GM18873 (cell line): ENCODE measurements at regions not wholly inside any gene's neighbourhood (a gene's known extent, or its start where the extent isn't known, plus 50 kb on each side); places are given as distances from the start of the nearest gene placed in this dataset.
"Not testable (repeated sequence)": the region's sequence is repeated elsewhere in the genome, so short reads cannot be mapped to it uniquely, and the experiment has no call there.

ENCODE experiments used
- ATAC-seq: cut with Tn5 transposase; IDR thresholded peaks from one replicate; pipeline ENCODE4 v1.9.1; 2021; ENCODE audit warnings: mild to moderate bottlenecking, moderate library complexity, moderate number of reproducible peaks; ENCODE audit not compliant: unreplicated experiment, low FRiP score

- no peak for ATAC-seq
Observed at GRCh38 chr4:34464196-34464595, 1780.1 kb downstream of the ARAP2 start.

- ATAC-seq: no peak
Observed at GRCh38 chr4:34466411-34466810, 1777.9 kb downstream of the ARAP2 start.

- no peak for ATAC-seq
Observed at GRCh38 chr4:34469516-34469915, 1774.8 kb downstream of the ARAP2 start.

GRCh38 chr4:34485252-34485651 is 1759.1 kb downstream of the ARAP2 start:
- ATAC-seq: no peak

- ATAC-seq: no peak
Observed at GRCh38 chr4:34486461-34487363, 1757.6 kb downstream of the ARAP2 start.

- no peak for ATAC-seq
Observed at GRCh38 chr4:34492414-34492813, 1751.9 kb downstream of the ARAP2 start.

DNA sequence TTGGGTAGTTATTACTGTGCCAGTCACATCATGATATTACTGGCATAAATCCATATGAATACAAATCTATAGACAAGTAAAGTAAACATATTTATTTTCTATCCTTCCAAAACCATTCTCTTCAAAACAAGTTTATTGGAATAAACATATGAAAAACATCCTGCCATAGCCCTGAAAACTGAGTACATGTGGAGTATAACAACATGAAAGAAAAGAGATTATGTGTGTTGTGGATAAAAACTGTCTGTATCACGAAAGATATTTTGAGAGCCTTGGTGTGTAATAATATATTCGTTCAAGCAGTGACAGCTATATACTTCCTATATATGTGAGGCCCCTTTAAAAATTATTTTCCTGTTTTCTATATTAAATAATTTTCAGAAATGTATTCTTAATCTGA is 1742.2 kb downstream of the ARAP2 start:
- no peak for ATAC-seq

- ATAC-seq: not testable (repeated sequence)
Observed at GRCh38 chr4:34504731-34505130, 1739.6 kb downstream of the ARAP2 start.

- not testable (repeated sequence) for ATAC-seq
Observed at GRCh38 chr4:34506511-34507092, 1737.7 kb downstream of the ARAP2 start.

- no peak for ATAC-seq
Observed at GRCh38 chr4:34512616-34513015, 1731.7 kb downstream of the ARAP2 start.

DNA sequence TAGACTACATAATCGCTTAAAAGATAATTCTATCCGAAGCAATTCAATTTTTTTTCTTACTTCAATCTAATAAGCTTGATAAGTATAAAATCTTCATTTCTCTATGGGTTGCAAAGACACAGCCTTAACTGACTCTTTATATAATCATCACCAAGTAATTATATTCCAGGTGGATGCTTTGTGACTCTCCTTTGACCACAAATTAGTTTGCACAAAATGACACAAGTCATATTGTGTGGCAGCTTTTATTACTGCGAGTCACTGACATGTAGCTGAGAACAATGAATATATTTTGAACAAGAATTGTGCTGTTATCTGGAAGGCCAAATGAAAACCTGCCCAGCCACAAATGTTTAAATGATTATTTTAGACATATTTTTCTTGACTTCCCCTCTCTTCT is 1727.8 kb downstream of the ARAP2 start:
- ATAC-seq: no peak

DNA sequence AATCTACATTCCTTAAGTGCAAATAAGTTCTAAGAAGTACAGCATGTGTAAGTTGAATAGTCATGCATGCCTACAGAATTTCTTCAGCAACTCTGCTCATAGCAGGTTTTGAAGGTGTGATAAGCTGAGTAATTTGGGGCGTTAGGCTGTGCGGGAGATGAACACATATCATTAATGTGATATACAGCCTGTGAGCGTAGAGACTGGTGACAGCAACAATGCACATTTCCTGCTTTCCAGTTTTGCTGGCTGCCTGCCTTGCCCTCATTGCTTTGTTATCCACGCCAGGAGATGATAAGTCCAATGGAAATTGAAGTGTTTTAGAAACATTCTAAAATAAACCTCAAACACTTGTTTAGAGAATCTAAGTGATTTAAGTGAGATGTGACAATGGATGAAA is 1709.4 kb downstream of the ARAP2 start:
- no peak for ATAC-seq

- ATAC-seq: no peak
Observed at GRCh38 chr4:34566091-34566490, 1678.2 kb downstream of the ARAP2 start.

- no peak for ATAC-seq
Observed at GRCh38 chr4:34572026-34572425, 1672.3 kb downstream of the ARAP2 start.

DNA sequence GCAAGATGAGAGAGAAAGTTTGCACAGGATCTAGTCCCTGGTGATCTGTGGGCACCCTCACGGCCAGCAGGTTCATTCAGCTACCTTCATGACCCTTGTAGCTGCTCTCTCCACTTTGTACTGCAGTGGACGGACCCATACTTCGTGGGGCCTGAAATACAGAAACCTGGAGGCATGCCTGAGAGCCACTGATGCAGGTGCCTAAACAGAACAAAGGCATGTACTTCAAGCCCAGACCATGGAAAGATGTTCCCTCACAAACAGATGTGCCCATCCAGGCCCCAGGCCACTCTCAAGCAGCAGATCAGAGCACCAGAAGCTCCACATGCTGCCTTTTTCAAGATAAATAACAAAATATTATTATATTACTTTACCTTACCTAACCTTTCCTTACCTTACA is 1629.0 kb downstream of the ARAP2 start:
- no peak for ATAC-seq

- no peak for ATAC-seq
Observed at GRCh38 chr4:34619531-34620162, 1624.7 kb downstream of the ARAP2 start.

DNA sequence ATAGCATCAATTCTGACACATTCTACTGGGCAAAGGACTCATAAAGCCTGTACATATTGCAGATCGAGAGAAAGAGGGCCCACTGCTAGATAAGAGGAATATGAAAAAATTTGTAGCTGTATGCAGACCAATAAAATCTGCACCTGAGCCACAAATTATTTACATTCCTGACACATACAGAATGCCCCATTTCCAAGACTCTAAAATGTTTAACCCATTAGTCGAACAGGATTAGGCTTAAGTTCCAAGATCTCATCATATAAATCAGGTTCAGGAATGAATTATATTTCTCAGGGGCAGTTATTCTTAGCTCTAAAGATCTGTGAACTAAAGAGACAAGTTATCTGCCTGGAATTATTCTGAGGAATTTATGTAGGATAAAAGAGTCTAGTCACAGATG is 1615.8 kb downstream of the ARAP2 start:
- no peak for ATAC-seq

GRCh38 chr4:34629451-34629850 is 1614.9 kb downstream of the ARAP2 start:
- no peak for ATAC-seq

DNA sequence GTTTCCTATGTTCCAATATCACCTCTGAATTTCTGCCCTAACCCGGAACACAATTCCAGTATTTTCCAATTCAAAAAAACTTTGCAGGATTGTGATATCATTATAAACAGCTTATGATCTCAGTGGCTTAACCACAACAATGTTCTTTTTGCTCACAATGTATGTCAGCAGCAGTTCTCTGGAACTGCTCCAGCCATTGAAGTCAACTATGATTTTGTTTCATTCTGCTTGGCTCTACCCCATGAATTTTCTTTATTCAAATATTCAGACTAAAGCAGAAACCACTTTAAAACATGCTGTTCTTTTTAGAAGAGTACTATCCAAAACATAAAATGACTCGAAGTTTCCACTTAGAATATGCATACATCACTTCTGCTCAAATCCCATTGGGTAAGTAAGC is 1611.1 kb downstream of the ARAP2 start:
- no peak for ATAC-seq

- ATAC-seq: no peak
Observed at GRCh38 chr4:34636623-34637022, 1607.7 kb downstream of the ARAP2 start.

GRCh38 chr4:34643476-34643875 is 1600.8 kb downstream of the ARAP2 start:
- ATAC-seq: no peak
